Endothelial cell (in vitro differentiated cells): ENCODE measurements at regions not wholly inside any gene's neighbourhood (a gene's known extent, or its start where the extent isn't known, plus 50 kb on each side); places are given as distances from the start of the nearest gene placed in this dataset.
A peak's percentile ranks its signal among the peaks of the same experiment; 100 is the strongest.

ENCODE experiments used
- DNase-seq: peaks from one replicate; pipeline ENCODE4 v3.0.0; 2021; ENCODE audit warnings: low spot score
- H3K27ac Mint-ChIP-seq: one replicate; pipeline ENCODE4 v1.8.0; 2021; ENCODE audit warnings: mixed read lengths, inconsistent platforms; ENCODE audit not compliant: unreplicated experiment
- H3K27me3 Mint-ChIP-seq: one replicate; pipeline ENCODE4 v1.8.0; 2021; ENCODE audit warnings: mild to moderate bottlenecking, moderate library complexity, mixed read lengths, inconsistent platforms; ENCODE audit not compliant: unreplicated experiment
- H3K36me3 Mint-ChIP-seq: one replicate; pipeline ENCODE4 v1.8.0; 2021; ENCODE audit warnings: mild to moderate bottlenecking, low read depth, mixed read lengths, inconsistent platforms; ENCODE audit not compliant: unreplicated experiment
- H3K4me1 Mint-ChIP-seq: one replicate; pipeline ENCODE4 v1.8.0; 2021; ENCODE audit warnings: mild to moderate bottlenecking, mixed read lengths, inconsistent platforms; ENCODE audit not compliant: unreplicated experiment
- H3K4me3 Mint-ChIP-seq: one replicate; pipeline ENCODE4 v1.8.0; 2021; ENCODE audit warnings: mild to moderate bottlenecking, mixed read lengths, inconsistent platforms; ENCODE audit not compliant: unreplicated experiment
- H3K9me3 Mint-ChIP-seq: one replicate; pipeline ENCODE4 v1.8.0; 2021; ENCODE audit warnings: mixed read lengths, inconsistent platforms; ENCODE audit not compliant: unreplicated experiment
- CTCF ChIP-seq: fragments of 200-600 bp; sonication (generic); IDR thresholded peaks from one replicate; pipeline ENCODE4 v1.5.0; 2021; ENCODE audit warnings: antibody characterized with exemption; ENCODE audit not compliant: unreplicated experiment

GRCh38 chr1:112807117-112807516, 92.0 kb upstream of the PPM1J start:
- DNase-seq, result no peak
- no peak for TF ChIP-seq CTCF
- Mint-ChIP-seq H3K36me3 (no peaks in the 10 kb centered on the region), H3K4me1 (peaks cover 22% of the 10 kb centered on the region), H3K4me3 (no peak overlapping the region), H3K27me3 (peaks cover 5% of the 10 kb centered on the region), H3K27ac (no peak overlapping the region), H3K9me3 (no peaks in the 10 kb centered on the region)

GRCh38 chr1:112806090-112806642, 91.0 kb upstream of the PPM1J start:
- no peak for DNase-seq
- Mint-ChIP-seq H3K27ac (no peak overlapping the region), H3K9me3 (no peaks in the 10 kb centered on the region), H3K27me3 (peaks cover 5% of the 10 kb centered on the region), H3K4me1 (peaks cover 19% of the 10 kb centered on the region), H3K36me3 (no peaks in the 10 kb centered on the region), H3K4me3 (no peak overlapping the region)
- no peak for TF ChIP-seq CTCF

DNA sequence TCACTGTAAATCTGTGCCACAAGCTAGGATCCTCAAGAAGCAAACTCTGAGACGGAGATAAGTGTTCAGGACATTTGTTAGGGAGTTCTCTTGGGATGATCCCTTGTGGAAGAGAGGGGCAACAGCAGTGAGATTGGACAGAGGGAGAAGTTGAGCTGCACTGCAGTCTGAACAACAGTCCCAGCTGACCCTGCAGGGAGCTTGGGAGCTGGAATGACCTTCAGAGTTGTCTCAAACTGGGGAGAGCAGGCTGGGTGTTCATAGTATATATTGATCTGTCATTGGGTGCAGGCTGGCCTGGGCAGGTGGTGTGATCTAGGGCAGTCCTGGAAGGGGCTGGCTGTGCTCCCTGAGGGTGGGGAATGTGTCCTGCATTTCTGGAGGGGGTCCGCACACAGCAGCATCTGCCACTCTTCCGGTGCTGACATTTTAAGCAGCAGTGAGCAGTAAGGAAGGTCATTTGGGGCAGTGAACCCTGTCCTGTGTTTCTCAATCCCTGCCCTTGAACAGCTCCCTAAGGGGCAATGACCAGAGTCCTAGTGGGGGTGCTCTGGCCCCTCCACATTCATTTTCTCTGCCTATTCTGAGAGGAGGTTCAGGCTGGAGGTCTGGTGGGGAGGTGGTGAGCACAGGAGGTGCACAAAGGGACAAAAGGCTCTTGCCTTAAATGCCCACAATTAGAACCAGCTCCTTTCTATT, 90.2 kb upstream of the PPM1J start:
- Mint-ChIP-seq H3K36me3 (no peaks in the 10 kb centered on the region), H3K4me3 (no peak overlapping the region), H3K9me3 (no peaks in the 10 kb centered on the region), H3K27ac (no peak overlapping the region), H3K4me1 (peaks cover 12% of the 10 kb centered on the region), H3K27me3 (peaks cover 6% of the 10 kb centered on the region)
- TF ChIP-seq CTCF, result no peak
- no peak for DNase-seq

- Mint-ChIP-seq H3K27ac (no peak overlapping the region), H3K36me3 (no peaks in the 10 kb centered on the region), H3K4me1 (peaks cover 10% of the 10 kb centered on the region), H3K9me3 (no peaks in the 10 kb centered on the region), H3K4me3 (no peak overlapping the region), H3K27me3 (peaks cover 9% of the 10 kb centered on the region)
- DNase-seq, result peak; percentile 78
- peak; percentile 29 for TF ChIP-seq CTCF
Measured at GRCh38 chr1:112803906-112804762, 89.0 kb upstream of the PPM1J start.
